Keratinocyte (primary cell): ENCODE measurements at regions not wholly inside any gene's neighbourhood (a gene's known extent, or its start where the extent isn't known, plus 50 kb on each side); places are given as distances from the start of the nearest gene placed in this dataset.

Source experiments
- DNase-seq: peaks from one replicate; pipeline ENCODE4 v3.0.0-alpha.2; 2011; ENCODE audit warnings: low read depth, missing footprints, low spot score
- FAIRE-seq: peaks from 2 replicates; lab custom pipeline; 2011; peaks lifted over from hg19 to GRCh38; lab: Jason Lieb, UNC
- H2AFZ ChIP-seq: 2 replicates; pipeline ENCODE4 v1.6.0; 2012; ENCODE audit warnings: low read length, control low read depth, inconsistent platforms; ENCODE audit not compliant: control insufficient read depth
- H3K27ac ChIP-seq: 2 replicates; pipeline ENCODE4 v1.5.1; 2011; ENCODE audit warnings: low read length; ENCODE audit not compliant: control insufficient read depth, insufficient read depth
- H3K27me3 ChIP-seq: 3 replicates; pipeline ENCODE4 v1.6.0; 2011; ENCODE audit warnings: low read length; ENCODE audit not compliant: control insufficient read depth, insufficient read depth; ENCODE audit errors: extremely low read depth
- H3K36me3 ChIP-seq, 2 experiments: 2 replicates in 1 of 2; 3 replicates in 1 of 2; pipeline ENCODE4 v1.5.1; 2011; ENCODE audit warnings: low read length in 2 of 2, mild to moderate bottlenecking in 1 of 2; ENCODE audit not compliant: control insufficient read depth in 2 of 2, insufficient read depth in 2 of 2; ENCODE audit errors: extremely low read depth in 1 of 2
- H3K4me1 ChIP-seq: 3 replicates; pipeline ENCODE4 v1.5.1; 2011; ENCODE audit warnings: low read length; ENCODE audit not compliant: control insufficient read depth, insufficient read depth; ENCODE audit errors: extremely low read depth
- H3K4me2 ChIP-seq: 3 replicates; pipeline ENCODE4 v1.6.0; 2011; ENCODE audit warnings: low read depth, low read length; ENCODE audit not compliant: control insufficient read depth, insufficient read depth; ENCODE audit errors: extremely low read depth
- H3K4me3 ChIP-seq, 3 experiments: fragments of 200-600 bp in 1 of 3; sonication (generic) in 1 of 3; 2 replicates in 2 of 3; 3 replicates in 1 of 3; pipeline ENCODE4 v1.5.1; 2011 to 2016; ENCODE audit warnings: low read length in 3 of 3, mild to moderate bottlenecking in 3 of 3, control low read depth in 2 of 3, inconsistent platforms in 1 of 3, low read depth in 1 of 3, mixed read lengths in 1 of 3, mixed run types in 1 of 3, moderate library complexity in 1 of 3; ENCODE audit not compliant: control insufficient read depth in 2 of 3, insufficient read depth in 2 of 3; ENCODE audit errors: extremely low read depth in 1 of 3
- H3K79me2 ChIP-seq: 2 replicates; pipeline ENCODE4 v1.6.0; 2012; ENCODE audit warnings: low read length; ENCODE audit not compliant: control insufficient read depth, insufficient read depth
- H3K9ac ChIP-seq: 3 replicates; pipeline ENCODE4 v1.6.0; 2011; ENCODE audit warnings: low read length; ENCODE audit not compliant: control insufficient read depth, insufficient read depth; ENCODE audit errors: extremely low read depth
- H3K9me1 ChIP-seq: 3 replicates; pipeline ENCODE4 v1.6.0; 2011; ENCODE audit warnings: low read length; ENCODE audit not compliant: control insufficient read depth, insufficient read depth; ENCODE audit errors: extremely low read depth
- H3K9me3 ChIP-seq: 2 replicates; pipeline ENCODE4 v1.5.1; 2012; ENCODE audit warnings: low read depth, low read length; ENCODE audit not compliant: control insufficient read depth
- H4K20me1 ChIP-seq: 3 replicates; pipeline ENCODE4 v1.6.0; 2011; ENCODE audit warnings: low read length; ENCODE audit not compliant: control insufficient read depth, insufficient read depth; ENCODE audit errors: extremely low read depth
- EZH2 ChIP-seq: IDR thresholded peaks from one replicate; pipeline ENCODE4 v1.6.1; 2012; ENCODE audit warnings: inconsistent platforms, mild to moderate bottlenecking, low read length, moderate library complexity
- dilution Hi-C: fragments of 300-500 bp; cut with MboI; formaldehyde crosslinking; loops from one replicate; pipeline ENCODE4 v1.7.0; 2020; ENCODE audit warnings: low sequenced_read_pairs; ENCODE audit not compliant: extremely low pct_ligation_motif_present
- TF ChIP-seq, protein P1 (sequence below), 3 experiments: IDR thresholded peaks in 1 of 3; conservative IDR thresholded peaks in 1 of 3; optimal IDR thresholded peaks in 1 of 3; 2 replicates in 2 of 3; 3 replicates in 1 of 3; pipeline versions ENCODE3 to v1.5.1; 2011; ENCODE audit warnings: low read length in 3 of 3, mild to moderate bottlenecking in 3 of 3, moderate library complexity in 2 of 3, control low read depth in 1 of 3, inconsistent platforms in 1 of 3; ENCODE audit not compliant: insufficient read depth in 2 of 3; ENCODE audit errors: extremely low read depth in 1 of 3

DNA sequence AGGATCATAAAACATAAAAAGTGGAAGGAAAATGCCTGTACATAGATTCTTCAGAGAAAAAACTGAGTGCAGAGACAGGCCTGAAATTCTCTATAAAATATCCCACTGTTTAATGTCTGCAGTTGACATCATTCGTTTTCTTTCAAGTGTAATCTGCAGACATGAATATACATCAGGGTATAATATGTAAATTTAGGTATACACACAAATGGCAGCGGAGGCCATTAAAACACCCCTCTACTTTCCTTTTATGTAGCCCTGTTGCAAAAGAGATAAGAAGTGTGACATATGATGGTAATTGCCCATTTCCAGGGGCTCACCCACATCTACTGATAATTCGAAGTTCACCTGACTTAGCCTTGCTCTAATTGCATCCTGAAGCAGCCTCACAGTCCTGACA, 164.3 kb downstream of the SLC24A2 start:
- Histone ChIP-seq H3K36me3 (no peaks in the 10 kb centered on the region), H4K20me1 (no peaks in the 10 kb centered on the region), H2AFZ (no peak overlapping the region), H3K9me3 (no peaks in the 10 kb centered on the region), H3K4me2 (no peak overlapping the region), H3K4me3 (no peak overlapping the region), H3K79me2 (no peaks in the 10 kb centered on the region), H3K27ac (no peak overlapping the region), H3K9me1 (no peaks in the 10 kb centered on the region), H3K27me3 (peaks cover 1% of the 10 kb centered on the region), H3K4me1 (no peaks in the 10 kb centered on the region), H3K9ac (no peak overlapping the region)
- dilution Hi-C loops: no loop called here
- DNase-seq (no peak), FAIRE-seq (no peak)
- TF ChIP-seq EZH2: no peak
- TF ChIP-seq, protein P1, sequence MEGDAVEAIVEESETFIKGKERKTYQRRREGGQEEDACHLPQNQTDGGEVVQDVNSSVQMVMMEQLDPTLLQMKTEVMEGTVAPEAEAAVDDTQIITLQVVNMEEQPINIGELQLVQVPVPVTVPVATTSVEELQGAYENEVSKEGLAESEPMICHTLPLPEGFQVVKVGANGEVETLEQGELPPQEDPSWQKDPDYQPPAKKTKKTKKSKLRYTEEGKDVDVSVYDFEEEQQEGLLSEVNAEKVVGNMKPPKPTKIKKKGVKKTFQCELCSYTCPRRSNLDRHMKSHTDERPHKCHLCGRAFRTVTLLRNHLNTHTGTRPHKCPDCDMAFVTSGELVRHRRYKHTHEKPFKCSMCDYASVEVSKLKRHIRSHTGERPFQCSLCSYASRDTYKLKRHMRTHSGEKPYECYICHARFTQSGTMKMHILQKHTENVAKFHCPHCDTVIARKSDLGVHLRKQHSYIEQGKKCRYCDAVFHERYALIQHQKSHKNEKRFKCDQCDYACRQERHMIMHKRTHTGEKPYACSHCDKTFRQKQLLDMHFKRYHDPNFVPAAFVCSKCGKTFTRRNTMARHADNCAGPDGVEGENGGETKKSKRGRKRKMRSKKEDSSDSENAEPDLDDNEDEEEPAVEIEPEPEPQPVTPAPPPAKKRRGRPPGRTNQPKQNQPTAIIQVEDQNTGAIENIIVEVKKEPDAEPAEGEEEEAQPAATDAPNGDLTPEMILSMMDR (optimal IDR thresholded peaks at IDR 0.05 in 1 of 3, IDR thresholded peaks at IDR 0.05 in 1 of 3, conservative IDR thresholded peaks at IDR 0.05 in 1 of 3; ENCODE audit: extremely low read depth in 1 of 3, insufficient read depth in 2 of 3, low read length in 3 of 3): no peak

DNA sequence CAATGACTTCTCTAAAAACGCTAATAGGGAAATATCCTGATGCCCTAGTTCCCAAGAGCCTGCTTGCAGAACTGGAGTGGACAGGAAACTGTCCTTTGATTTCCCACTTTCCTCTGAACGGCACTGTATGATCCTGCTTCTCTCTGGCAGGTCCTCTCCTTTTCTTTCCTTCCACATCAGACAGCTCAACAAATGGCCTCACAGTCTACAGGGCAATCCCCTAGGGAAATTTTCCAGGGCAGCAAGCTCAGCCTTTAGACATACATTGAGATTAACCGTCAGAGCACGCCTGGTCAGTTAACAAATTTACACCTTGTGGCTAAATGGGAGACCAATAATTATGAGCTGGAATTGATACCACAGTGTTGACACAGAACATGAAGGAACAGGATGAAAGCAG, 164.9 kb downstream of the SLC24A2 start:
- TF ChIP-seq EZH2: no peak
- TF ChIP-seq, protein P1 (optimal IDR thresholded peaks at IDR 0.05 in 1 of 3, IDR thresholded peaks at IDR 0.05 in 1 of 3, conservative IDR thresholded peaks at IDR 0.05 in 1 of 3; ENCODE audit: extremely low read depth in 1 of 3, insufficient read depth in 2 of 3, low read length in 3 of 3): no peak
- H3K9me3 ChIP-seq: no peaks in the 10 kb centered on the region
- FAIRE-seq: no peak

More for the DNA sequence above, 164.9 kb downstream of the SLC24A2 start:
- H3K4me3 ChIP-seq: no peak overlapping the region
- dilution Hi-C loops: no loop called here
- H3K79me2 ChIP-seq: no peaks in the 10 kb centered on the region
- H3K9me1 ChIP-seq: no peaks in the 10 kb centered on the region
- no peaks in the 10 kb centered on the region for H3K4me1 ChIP-seq
- no peak overlapping the region for H3K27ac ChIP-seq
- H3K36me3 ChIP-seq: no peaks in the 10 kb centered on the region
- no peak overlapping the region for H2AFZ ChIP-seq
- DNase-seq: no peak
- H3K9ac ChIP-seq: no peak overlapping the region
- peaks cover 5% of the 10 kb centered on the region for H3K27me3 ChIP-seq
- no peaks in the 10 kb centered on the region for H4K20me1 ChIP-seq
- H3K4me2 ChIP-seq: no peak overlapping the region
